SK-MEL-5 (cell line): ENCODE measurements at regions not wholly inside any gene's neighbourhood (a gene's known extent, or its start where the extent isn't known, plus 50 kb on each side); places are given as distances from the start of the nearest gene placed in this dataset.
"Not testable (repeated sequence)": the region's sequence is repeated elsewhere in the genome, so short reads cannot be mapped to it uniquely, and the experiment has no call there.

Source experiments
- DNase-seq: peaks from one replicate; pipeline ENCODE4 v3.0.0-alpha.2; 2016; ENCODE audit warnings: low read depth, low spot score
- in situ Hi-C: cut with HindIII; loops from 2 replicates; pipeline ENCODE4 v1.10.0; 2016; ENCODE audit warnings: low sequenced_read_pairs, high pct_unique_total_duplicates, low pct_unique_long_range_greater_than_20kb

- in situ Hi-C loops: no loop called here
- no peak for DNase-seq
Observed at GRCh38 chr2:71990122-71990521, 157.5 kb downstream of the CYP26B1 start.

DNA sequence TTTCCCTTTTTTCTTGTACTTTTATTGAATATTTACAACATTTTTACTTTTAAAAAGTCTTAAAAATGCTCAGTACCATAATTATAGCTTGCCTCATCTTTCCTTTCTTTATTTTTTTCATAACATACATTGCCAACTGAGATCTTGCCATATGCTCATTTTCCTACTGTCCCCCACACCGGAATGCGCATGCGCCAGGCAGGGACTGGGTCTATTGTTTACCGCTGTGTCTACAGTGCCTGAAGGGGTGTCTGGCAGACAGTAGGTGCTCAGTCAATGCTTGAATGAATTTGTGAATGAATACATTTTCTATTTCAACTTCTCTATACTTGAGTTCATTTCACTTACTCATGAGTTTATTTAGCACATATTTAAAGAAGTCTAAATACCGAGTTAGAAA, 158.0 kb downstream of the CYP26B1 start:
- in situ Hi-C loops: no loop called here
- peak; percentile 43 for DNase-seq

DNA sequence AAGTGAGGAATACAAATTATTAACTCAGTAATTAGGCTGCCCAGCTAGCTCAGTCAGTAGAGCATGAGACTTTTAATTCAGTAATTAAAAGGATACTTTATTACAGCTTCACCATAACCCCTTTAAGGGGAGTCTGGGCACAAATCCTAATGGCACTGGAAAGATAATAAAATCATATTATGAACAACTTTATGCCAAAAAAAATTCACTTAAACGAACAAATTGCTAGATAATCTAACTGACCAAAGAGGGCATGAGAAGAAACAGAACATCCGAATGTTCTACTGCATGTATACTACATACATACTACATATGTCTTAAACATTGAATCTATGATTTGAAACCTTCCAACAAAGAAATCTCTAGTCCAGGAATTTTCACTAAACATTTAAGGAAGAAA, 159.5 kb downstream of the CYP26B1 start:
- in situ Hi-C loops: no loop called here
- DNase-seq: no peak

GRCh38 chr2:71976685-71977084, 171.0 kb downstream of the CYP26B1 start:
- in situ Hi-C loops: no loop called here
- no peak for DNase-seq

DNA sequence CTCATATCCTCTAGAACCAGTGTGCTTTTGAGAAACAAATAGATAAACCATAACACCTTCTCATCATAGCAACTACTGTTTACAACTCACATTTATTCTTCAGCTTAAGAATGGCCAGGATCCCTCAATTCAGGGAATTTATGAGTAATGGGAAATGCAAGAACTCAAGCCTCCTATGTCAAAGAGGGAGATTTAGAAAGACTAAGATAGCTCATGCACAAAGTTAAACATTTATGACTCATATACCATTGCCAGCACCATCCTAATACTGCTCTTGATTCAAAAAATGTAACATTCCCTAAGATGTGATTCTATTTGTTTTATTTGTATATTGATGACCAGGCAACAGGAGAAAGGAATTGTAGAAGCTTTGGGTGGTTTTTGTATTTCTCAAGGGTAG, 172.8 kb downstream of the CYP26B1 start:
- in situ Hi-C loops: no loop called here

DNA sequence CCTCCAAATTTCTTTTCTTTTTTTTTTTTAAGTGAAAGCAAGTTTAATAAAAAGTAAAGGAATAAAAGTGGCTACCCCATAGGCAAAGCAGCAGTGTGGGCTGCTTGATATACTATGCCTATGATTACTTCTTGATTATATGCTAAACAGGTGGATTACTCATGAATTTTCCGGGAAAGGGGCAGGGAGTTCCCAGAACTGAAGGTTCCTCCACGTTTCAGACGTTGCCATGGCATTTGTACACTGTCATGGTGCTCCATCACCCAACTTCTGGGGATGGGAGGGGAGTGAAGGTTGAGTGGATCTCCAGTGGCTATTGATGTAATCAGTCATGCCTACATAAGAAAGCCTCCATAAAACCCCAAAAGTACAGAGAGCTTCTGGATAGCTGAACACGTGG, 176.2 kb downstream of the CYP26B1 start:
- in situ Hi-C loops: no loop called here
- DNase-seq: no peak

More for the DNA sequence above, 172.8 kb downstream of the CYP26B1 start:
- no peak for DNase-seq

- in situ Hi-C loops: no loop called here
- DNase-seq: no peak
Observed at GRCh38 chr2:71965530-71965929, 182.1 kb downstream of the CYP26B1 start.

DNA sequence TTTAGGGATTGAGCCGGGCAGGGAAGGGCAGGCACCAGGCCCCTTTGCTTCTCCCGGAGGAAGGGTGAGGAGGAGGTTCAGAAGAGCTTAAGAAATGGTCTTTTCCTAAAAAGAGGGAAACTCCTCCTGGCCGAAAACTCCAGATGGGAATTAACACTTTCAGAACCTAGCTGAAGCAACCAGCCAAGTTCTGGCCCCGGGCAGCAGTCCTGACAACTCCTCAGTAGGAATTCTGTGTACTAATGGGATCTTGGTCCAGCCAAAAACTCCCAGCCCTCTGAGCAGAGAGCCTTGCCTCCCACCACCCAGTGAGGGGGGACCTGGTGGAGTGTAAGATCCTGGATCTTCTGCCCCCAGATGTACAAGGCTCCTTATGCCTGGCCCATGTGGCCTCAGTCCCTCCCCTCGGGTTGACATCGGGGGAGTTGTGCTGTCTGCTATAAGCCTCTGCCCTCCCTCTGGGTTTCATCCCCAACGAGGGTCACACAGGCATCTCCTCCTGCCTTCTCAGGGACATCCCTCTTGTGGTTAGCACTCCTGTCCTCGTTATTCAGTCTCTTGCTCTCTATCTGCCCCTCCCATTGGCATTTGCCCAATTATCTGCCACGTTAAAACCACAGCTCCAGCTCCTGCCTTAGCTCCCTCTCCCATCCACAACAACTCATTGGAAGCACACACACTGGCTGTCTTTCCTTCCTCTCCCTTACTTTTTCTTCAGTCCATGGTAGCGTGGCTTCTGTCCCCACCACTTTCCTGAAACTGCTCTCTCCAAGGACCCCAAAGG, 184.6 kb downstream of the CYP26B1 start:
- in situ Hi-C loops: no loop called here
- no peak for DNase-seq

GRCh38 chr2:71962350-71962749, 185.3 kb downstream of the CYP26B1 start:
- in situ Hi-C loops: no loop called here
- DNase-seq: no peak

DNA sequence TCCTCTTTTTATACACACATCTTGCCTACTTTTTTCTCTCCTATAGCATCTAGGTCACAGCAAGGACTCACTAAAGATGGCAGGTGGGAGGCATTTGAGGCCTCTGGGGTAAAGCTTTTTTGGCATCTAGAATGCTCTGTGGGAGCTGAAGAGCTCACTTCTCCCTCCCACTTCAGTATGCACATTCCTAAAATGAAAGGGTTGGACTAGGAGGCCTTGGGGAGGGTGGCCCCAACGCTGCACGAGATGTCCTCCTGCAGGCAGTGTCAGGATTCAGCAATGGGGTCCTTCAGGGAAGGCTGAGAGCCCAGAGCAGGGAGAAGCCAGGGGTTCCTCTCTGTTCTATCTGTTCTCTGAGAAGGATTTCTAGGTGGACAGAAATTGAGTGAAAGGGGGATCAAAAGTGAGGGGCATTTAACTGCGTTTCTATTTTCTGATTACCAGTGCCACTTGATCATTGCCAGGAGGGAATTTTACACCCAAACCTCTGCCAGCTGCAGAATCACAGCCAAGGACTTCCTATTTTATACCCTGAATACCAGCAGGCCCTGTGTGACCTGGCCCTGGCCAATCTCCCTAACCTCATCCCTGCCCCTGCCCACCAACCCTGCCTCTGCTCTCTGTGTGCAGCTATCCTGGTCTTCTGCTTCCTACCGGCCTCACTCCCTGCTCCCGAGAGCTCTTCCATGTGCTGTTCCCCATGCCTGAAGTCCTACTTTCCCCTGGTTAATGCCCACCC, 186.2 kb downstream of the CYP26B1 start:
- DNase-seq: no peak
- in situ Hi-C loops: no loop called here

DNA sequence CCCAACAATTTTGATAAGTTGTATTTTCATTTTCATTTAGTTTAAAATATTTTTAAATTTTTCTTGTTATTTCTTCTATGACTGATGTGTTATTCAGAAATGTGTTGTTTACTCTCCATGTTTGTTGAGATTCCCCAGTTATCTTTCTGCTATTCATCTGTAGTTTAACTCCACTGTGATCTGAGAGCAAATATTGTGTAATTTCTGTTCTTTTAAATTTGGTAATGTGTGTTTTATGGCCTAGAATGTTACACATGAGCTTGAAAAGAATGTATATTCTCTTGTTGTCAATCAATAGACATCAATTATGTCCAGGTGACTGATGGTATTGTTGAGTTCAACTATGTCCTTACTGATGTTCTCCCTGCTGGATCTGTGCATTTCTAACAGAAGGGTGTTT, 188.2 kb downstream of the CYP26B1 start:
- no peak for DNase-seq
- in situ Hi-C loops: no loop called here

DNA sequence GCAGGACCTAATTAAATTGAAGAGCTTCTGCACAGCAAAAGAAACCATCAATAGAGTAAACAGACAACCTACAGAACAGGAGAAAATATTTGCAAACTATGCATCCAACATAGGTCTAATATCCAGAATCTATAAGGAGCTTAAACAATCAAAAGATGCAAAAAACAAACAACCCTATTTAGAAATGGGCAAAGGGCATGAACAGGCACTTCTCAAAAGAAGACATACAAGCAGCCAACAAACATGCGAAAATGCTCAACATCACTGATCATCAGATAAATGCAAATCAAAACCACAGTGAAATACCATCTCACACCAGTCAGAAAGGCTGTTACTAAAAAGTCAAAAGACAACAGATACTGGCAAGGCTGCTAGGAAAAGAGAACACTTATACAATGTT, 189.2 kb downstream of the CYP26B1 start:
- DNase-seq, in situ Hi-C loops: not testable (repeated sequence)

DNA sequence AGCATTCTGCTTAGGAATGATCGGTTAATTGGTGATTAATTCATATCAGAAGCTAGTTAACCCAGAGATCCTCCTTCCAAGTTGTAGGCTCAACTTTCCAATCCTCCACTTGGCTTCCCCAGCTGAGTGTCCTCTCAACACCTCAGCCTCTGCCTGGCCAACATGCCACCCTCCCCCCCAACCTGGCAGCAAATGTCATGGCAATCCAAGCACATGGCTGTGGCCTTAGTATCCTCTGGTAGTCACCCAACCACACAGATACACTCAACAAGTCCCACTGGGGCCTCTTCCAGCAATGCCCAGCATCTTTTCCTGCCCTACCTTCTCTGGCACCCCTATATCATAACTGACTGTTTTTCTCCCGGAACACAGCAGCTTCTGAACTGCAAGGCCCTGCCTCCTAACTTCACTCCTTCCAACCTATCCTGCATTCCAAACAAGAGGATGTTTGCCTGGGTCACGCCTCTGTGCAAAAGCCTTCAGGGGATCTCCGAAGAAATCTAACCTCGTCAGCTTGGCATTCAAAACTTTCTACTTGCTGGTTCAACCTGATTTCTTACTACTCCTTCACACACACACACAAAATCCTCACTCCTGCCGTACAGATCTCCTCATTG, 195.0 kb downstream of the CYP26B1 start:
- no peak for DNase-seq
- in situ Hi-C loops: no loop called here

DNA sequence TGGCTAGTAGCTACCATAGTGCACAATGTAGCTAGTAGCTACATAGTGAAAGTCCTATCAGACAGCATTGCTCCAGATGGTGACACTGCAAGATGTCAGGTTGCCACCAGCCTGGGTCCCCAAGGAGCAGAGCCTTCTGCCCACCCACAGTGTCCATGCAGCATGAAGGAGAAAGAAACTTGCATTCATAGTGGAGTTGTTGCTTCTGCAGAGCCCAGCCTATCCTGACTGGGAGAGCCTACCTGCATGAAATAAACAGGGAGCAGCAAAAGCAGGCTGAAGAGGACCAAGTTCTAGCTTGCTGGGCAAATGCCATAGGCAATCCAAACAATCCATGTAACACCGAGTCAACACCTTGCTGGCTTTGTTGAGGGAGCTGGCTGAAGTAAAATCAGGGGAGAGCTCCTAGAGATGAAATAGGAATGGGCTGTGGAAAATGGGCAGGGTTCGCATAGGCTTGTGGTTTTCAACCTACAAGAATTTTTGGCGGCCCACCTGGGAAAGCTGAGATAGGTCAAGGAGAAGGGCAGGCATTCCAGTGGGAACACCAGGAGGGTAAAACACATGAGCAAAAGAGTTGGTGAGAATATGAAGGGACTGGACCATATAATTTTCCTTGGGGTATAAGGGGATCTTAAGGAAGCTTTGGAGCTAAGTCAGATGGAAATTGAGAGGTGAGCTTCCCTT, 195.8 kb downstream of the CYP26B1 start:
- in situ Hi-C loops: no loop called here
- no peak for DNase-seq

- in situ Hi-C loops: no loop called here
Observed at GRCh38 chr2:71951083-71951468, 196.6 kb downstream of the CYP26B1 start.

GRCh38 chr2:71950256-71951082, 197.2 kb downstream of the CYP26B1 start:
- in situ Hi-C loops: no loop called here

More at GRCh38 chr2:71951083-71951468, 196.6 kb downstream of the CYP26B1 start:
- no peak for DNase-seq

GRCh38 chr2:71949537-71949798, 198.2 kb downstream of the CYP26B1 start:
- in situ Hi-C loops: no loop called here
- no peak for DNase-seq

More at GRCh38 chr2:71950256-71951082, 197.2 kb downstream of the CYP26B1 start:
- DNase-seq: peak; percentile 7
